ENCODE measurements at regions not wholly inside any gene's neighbourhood (a gene's known extent, or its start where the extent isn't known, plus 50 kb on each side); places are given as distances from the start of the nearest gene placed in this dataset.
A peak's percentile ranks its signal among the peaks of the same experiment; 100 is the strongest.

GRCh38 chr1:229076195-229076594, 194.7 kb upstream of the RAB4A start:
- Histone ChIP-seq H3K9ac (ENCODE audit: insufficient read depth, low read length, poor library complexity, severe bottlenecking) (no peak overlapping the region), H4K20me1 (ENCODE audit: insufficient read depth, low read length) (no peaks in the 10 kb centered on the region), H3K36me3 (replicated peaks in 1 of 2; ENCODE audit: control insufficient read depth in 1 of 2, insufficient read depth in 2 of 2, low read length in 2 of 2) (no peaks in the 10 kb centered on the region), H3K79me2 (ENCODE audit: insufficient read depth, low read length) (no peaks in the 10 kb centered on the region), H3K27me3 (ENCODE audit: control insufficient read depth in 2 of 2, insufficient read depth in 2 of 2, low read length in 2 of 2) (no peaks in the 10 kb centered on the region), H2AFZ (ENCODE audit: insufficient read depth, low read depth, low read length, poor library complexity, severe bottlenecking) (no peak overlapping the region), H3K4me2 (replicated peaks; ENCODE audit: extremely low read depth, low read length, poor library complexity, severe bottlenecking) (no peak overlapping the region), H3K4me3 (replicated peaks in 1 of 3; ENCODE audit: low read depth in 2 of 3, low read length in 3 of 3) (no peak overlapping the region), H3K4me1 (ENCODE audit: control insufficient read depth in 1 of 2, insufficient read depth in 2 of 2, low read length in 2 of 2) (peaks cover 10% of the 10 kb centered on the region in 2 donors), H3K27ac (ENCODE audit: low read depth in 1 of 2, low read length in 2 of 2) (no peak overlapping the region), H3K9me3 (replicated peaks in 1 of 2; ENCODE audit: control insufficient read depth in 1 of 2, insufficient read depth in 1 of 2, low read length in 2 of 2) (no peaks in the 10 kb centered on the region)
- DNase-seq: peak in 1 of 3 donors; percentile 0
- no peak overlapping the region for H3K4me3 Mint-ChIP-seq
- intact Hi-C loops (cut with micrococcal nuclease): no loop called here
- H3K27ac Mint-ChIP-seq: no peak overlapping the region
- peaks cover 1 to 4% (median 2%) of the 10 kb centered on the region in 3 donors for H3K27me3 Mint-ChIP-seq (ENCODE audit: low read depth in 3 of 3)
- peaks cover 0 to 3% of the 10 kb centered on the region in 2 donors for H3K36me3 Mint-ChIP-seq
- TF ChIP-seq CTCF (IDR thresholded peaks at IDR 0.05): no peak
- H3K4me1 Mint-ChIP-seq: peaks cover 16% of the 10 kb centered on the region
- H3K9me3 Mint-ChIP-seq: peaks cover 0 to 6% (median 4%) of the 10 kb centered on the region in 7 donors
- WGBS (ENCODE audit: insufficient coverage): 73% methylated on average over 4 of the region's 4 CpGs

- DNase-seq: no peak
- H3K27me3 ChIP-seq (ENCODE audit: control insufficient read depth in 2 of 2, insufficient read depth in 2 of 2, low read length in 2 of 2): no peaks in the 10 kb centered on the region
- 100% methylated on average over 1 of the region's 2 CpGs for WGBS (ENCODE audit: insufficient coverage)
- peak overlapping the region; percentile 8 for H2AFZ ChIP-seq (ENCODE audit: insufficient read depth, low read depth, low read length, poor library complexity, severe bottlenecking)
- no peak overlapping the region for H3K4me2 ChIP-seq (replicated peaks; ENCODE audit: extremely low read depth, low read length, poor library complexity, severe bottlenecking)
- peaks cover 17 to 26% of the 10 kb centered on the region in 2 donors for H3K9me3 ChIP-seq (replicated peaks in 1 of 2; ENCODE audit: control insufficient read depth in 1 of 2, insufficient read depth in 1 of 2, low read length in 2 of 2)
- intact Hi-C loops (cut with micrococcal nuclease): no loop called here
- no peaks in the 10 kb centered on the region for H3K4me1 ChIP-seq (ENCODE audit: control insufficient read depth in 1 of 2, insufficient read depth in 2 of 2, low read length in 2 of 2)
- H3K79me2 ChIP-seq (ENCODE audit: insufficient read depth, low read length): no peaks in the 10 kb centered on the region
- no peak for TF ChIP-seq CTCF (IDR thresholded peaks at IDR 0.05)
- H3K36me3 Mint-ChIP-seq: peaks cover 11 to 14% of the 10 kb centered on the region in 2 donors
- H3K4me3 Mint-ChIP-seq: no peak overlapping the region
- H4K20me1 ChIP-seq (ENCODE audit: insufficient read depth, low read length): no peaks in the 10 kb centered on the region
- H3K4me1 Mint-ChIP-seq: peaks cover 3% of the 10 kb centered on the region
- peaks cover 16 to 32% (median 27%) of the 10 kb centered on the region in 7 donors for H3K9me3 Mint-ChIP-seq
- no peak overlapping the region for H3K4me3 ChIP-seq (replicated peaks in 1 of 3; ENCODE audit: low read depth in 2 of 3, low read length in 3 of 3)
- H3K9ac ChIP-seq (ENCODE audit: insufficient read depth, low read length, poor library complexity, severe bottlenecking): no peak overlapping the region
- no peaks in the 10 kb centered on the region for H3K36me3 ChIP-seq (replicated peaks in 1 of 2; ENCODE audit: control insufficient read depth in 1 of 2, insufficient read depth in 2 of 2, low read length in 2 of 2)
- H3K27ac ChIP-seq (ENCODE audit: low read depth in 1 of 2, low read length in 2 of 2): no peak overlapping the region
- peaks cover 1 to 4% (median 3%) of the 10 kb centered on the region in 3 donors for H3K27me3 Mint-ChIP-seq (ENCODE audit: low read depth in 3 of 3)
- no peak overlapping the region for H3K27ac Mint-ChIP-seq
These were observed 191.8 kb upstream of the RAB4A start for GRCh38 chr1:229079016-229079595.

All from CD14-positive monocyte (primary cell).